Stimulated activated effector memory CD8-positive, alpha-beta T cell treated with anti-CD3 and anti-CD28 coated beads, Interleukin-12 subunit alpha, Interleukin-12 subunit beta, amount 100 ng/mL, for 72 hours (primary cell): ENCODE measurements at regions not wholly inside any gene's neighbourhood (a gene's known extent, or its start where the extent isn't known, plus 50 kb on each side); places are given as distances from the start of the nearest gene placed in this dataset.

Source experiments
- ATAC-seq: fragments of 150-1000 bp; cut with Tn5 transposase; 2 replicates; pipeline ENCODE4 v1.10.0; 2021
- DNase-seq, 2 donors: peaks; one replicate each; pipeline ENCODE4 v3.0.0; 2021 to 2022; ENCODE audit warnings: low spot score in 2 of 2
- H3K27ac Mint-ChIP-seq: one replicate; pipeline ENCODE4 v1.8.0; 2022; ENCODE audit warnings: mild to moderate bottlenecking, mixed read lengths
- H3K36me3 Mint-ChIP-seq: one replicate; pipeline ENCODE4 v1.8.0; 2022; ENCODE audit warnings: mild to moderate bottlenecking, mixed read lengths
- H3K4me1 Mint-ChIP-seq: one replicate; pipeline ENCODE4 v1.8.0; 2022; ENCODE audit warnings: mixed read lengths
- H3K4me3 Mint-ChIP-seq: one replicate; pipeline ENCODE4 v1.8.0; 2022; ENCODE audit warnings: mild to moderate bottlenecking, mixed read lengths
- H3K9me3 Mint-ChIP-seq: one replicate; pipeline ENCODE4 v1.8.0; 2022; ENCODE audit warnings: mixed read lengths

DNA sequence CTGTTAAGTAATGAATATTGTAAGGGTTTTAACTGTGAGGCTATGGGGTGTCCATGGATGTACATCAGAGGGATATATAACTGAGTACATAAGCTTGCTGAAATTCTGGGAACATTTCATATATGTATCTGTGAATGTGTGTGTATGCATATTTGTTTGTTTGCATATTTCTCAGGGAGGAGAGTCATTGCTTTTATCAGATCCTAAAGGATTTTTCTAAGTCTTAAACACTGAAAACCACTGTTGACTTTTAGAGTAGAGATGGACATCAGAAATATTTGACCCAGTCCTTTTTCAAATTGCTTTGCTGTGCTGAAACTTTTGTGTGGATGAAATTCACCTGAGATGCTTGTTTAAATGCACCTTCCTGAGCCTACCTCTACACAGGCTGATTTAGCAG is 410.6 kb downstream of the METTL15 start:
- Mint-ChIP-seq H3K4me3 (no peak overlapping the region), H3K36me3 (no peaks in the 10 kb centered on the region), H3K27ac (no peak overlapping the region), H3K4me1 (no peaks in the 10 kb centered on the region), H3K9me3 (peaks cover 4% of the 10 kb centered on the region)
- no peak for ATAC-seq
- DNase-seq: no peak

DNA sequence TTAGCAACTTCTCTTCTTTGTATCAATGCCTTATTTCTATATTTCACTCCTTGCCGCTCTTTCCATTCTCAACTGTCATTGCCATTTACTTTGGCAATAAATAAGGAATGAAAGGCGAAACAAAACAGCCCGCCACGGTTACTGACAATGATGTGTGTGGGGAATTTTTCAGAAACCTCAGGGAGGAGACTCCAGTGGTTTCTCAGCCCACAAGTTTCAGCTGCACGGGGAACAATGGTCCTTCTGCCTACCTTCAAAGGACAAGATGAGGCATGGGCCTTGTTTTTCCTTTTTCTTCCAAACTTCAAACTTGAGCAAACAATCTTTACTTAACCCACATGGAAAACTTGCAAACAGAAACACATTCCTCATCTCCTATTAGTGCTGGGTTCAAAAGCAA is 409.4 kb downstream of the METTL15 start:
- ATAC-seq (no peak), DNase-seq (no peak)
- Mint-ChIP-seq H3K4me1 (no peaks in the 10 kb centered on the region), H3K36me3 (no peaks in the 10 kb centered on the region), H3K27ac (no peak overlapping the region), H3K4me3 (no peak overlapping the region), H3K9me3 (no peaks in the 10 kb centered on the region)

GRCh38 chr11:28514391-28514790 is 406.2 kb downstream of the METTL15 start:
- no peaks in the 10 kb centered on the region for H3K9me3 Mint-ChIP-seq
- no peak overlapping the region for H3K27ac Mint-ChIP-seq
- no peak for DNase-seq
- H3K4me1 Mint-ChIP-seq: no peaks in the 10 kb centered on the region
- H3K36me3 Mint-ChIP-seq: no peaks in the 10 kb centered on the region
- no peak for ATAC-seq
- H3K4me3 Mint-ChIP-seq: no peak overlapping the region

DNA sequence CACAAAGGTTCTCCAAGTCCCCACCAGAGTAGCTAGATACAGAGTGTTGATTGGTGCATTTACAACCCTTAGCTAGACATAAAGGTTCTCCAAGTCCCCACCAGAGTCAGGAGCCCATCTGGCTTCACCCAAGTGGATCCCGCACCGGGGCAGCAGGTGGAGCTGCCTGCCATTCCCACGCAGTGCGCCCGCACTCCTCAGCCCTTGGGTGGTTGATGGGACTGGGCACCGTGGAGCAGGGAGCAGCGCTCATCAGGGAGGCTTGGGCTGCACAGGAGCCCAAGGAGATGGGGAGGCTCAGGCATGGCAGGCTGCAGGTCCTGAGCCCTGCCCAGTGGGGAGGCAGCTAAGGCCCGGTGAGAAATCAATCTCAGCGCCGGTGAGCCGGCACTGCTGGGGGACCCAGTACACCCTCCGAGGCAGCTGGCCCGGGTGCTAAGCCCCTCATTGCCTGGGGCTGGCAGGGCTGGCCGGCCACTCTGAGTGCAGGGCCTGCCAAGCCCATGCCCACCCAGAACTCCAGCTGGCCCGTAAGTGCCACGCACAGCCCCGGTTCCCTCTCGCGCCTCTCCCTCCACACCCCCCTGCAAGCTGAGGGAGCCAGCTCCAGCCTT is 404.1 kb downstream of the METTL15 start:
- ATAC-seq (no peak), DNase-seq (no peak)
- peaks cover 7% of the 10 kb centered on the region for H3K9me3 Mint-ChIP-seq
- no peaks in the 10 kb centered on the region for H3K4me1 Mint-ChIP-seq
- no peaks in the 10 kb centered on the region for H3K36me3 Mint-ChIP-seq
- H3K4me3 Mint-ChIP-seq: no peak overlapping the region
- no peak overlapping the region for H3K27ac Mint-ChIP-seq

DNA sequence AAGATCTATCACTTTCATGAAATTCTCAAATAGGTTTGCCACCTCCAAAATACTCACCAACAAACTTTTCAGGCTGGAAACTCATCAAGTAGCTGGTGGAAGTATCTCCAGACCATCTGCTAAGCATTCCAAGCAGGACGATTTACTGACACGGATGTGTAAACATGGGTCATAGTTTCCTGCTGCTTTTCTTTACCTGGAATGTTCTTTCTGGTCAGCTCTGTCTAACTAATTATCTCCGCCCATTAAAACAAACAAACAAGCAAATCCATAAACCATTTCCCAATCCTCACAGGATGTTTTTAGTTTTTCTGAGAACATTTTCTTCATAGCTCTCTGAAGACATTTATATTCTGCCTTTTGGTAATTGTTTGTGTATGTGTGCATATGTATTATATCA is 397.0 kb downstream of the METTL15 start:
- no peak overlapping the region for H3K4me3 Mint-ChIP-seq
- no peaks in the 10 kb centered on the region for H3K4me1 Mint-ChIP-seq
- no peak overlapping the region for H3K27ac Mint-ChIP-seq
- peaks cover 14% of the 10 kb centered on the region for H3K9me3 Mint-ChIP-seq
- H3K36me3 Mint-ChIP-seq: no peaks in the 10 kb centered on the region
- DNase-seq (no peak), ATAC-seq (no peak)

- ATAC-seq: no peak
- DNase-seq: no peak
- H3K4me1 Mint-ChIP-seq: no peaks in the 10 kb centered on the region
- peaks cover 14% of the 10 kb centered on the region for H3K9me3 Mint-ChIP-seq
- H3K27ac Mint-ChIP-seq: no peak overlapping the region
- H3K36me3 Mint-ChIP-seq: no peaks in the 10 kb centered on the region
- no peak overlapping the region for H3K4me3 Mint-ChIP-seq
Measured at GRCh38 chr11:28504555-28505110, 396.4 kb downstream of the METTL15 start.

- ATAC-seq (no peak), DNase-seq (no peak)
- no peak overlapping the region for H3K4me3 Mint-ChIP-seq
- no peaks in the 10 kb centered on the region for H3K9me3 Mint-ChIP-seq
- no peaks in the 10 kb centered on the region for H3K4me1 Mint-ChIP-seq
- H3K27ac Mint-ChIP-seq: no peak overlapping the region
- no peaks in the 10 kb centered on the region for H3K36me3 Mint-ChIP-seq
Measured at GRCh38 chr11:28495333-28495732, 387.1 kb downstream of the METTL15 start.

DNA sequence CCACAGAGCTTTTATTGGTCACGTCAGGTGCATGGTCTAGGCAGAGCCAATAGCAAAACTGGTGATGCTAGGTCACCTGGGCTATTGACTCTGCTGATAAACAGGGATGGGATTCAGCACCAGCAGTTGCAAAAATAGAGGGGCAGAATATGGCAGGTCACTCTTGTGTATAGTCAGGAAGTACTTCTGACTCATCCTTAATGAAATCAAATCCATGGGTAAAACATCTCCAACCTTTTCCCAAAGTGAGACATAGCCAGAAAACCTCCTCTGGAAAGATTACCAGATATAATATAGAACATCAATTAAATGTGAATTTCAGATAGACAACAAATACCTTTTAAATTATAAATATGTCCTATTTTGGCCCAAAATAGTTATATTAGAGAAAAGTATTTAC is 383.2 kb downstream of the METTL15 start:
- no peak overlapping the region for H3K4me3 Mint-ChIP-seq
- H3K27ac Mint-ChIP-seq: no peak overlapping the region
- H3K4me1 Mint-ChIP-seq: no peaks in the 10 kb centered on the region
- no peaks in the 10 kb centered on the region for H3K36me3 Mint-ChIP-seq
- ATAC-seq (no peak), DNase-seq (no peak)
- no peaks in the 10 kb centered on the region for H3K9me3 Mint-ChIP-seq

DNA sequence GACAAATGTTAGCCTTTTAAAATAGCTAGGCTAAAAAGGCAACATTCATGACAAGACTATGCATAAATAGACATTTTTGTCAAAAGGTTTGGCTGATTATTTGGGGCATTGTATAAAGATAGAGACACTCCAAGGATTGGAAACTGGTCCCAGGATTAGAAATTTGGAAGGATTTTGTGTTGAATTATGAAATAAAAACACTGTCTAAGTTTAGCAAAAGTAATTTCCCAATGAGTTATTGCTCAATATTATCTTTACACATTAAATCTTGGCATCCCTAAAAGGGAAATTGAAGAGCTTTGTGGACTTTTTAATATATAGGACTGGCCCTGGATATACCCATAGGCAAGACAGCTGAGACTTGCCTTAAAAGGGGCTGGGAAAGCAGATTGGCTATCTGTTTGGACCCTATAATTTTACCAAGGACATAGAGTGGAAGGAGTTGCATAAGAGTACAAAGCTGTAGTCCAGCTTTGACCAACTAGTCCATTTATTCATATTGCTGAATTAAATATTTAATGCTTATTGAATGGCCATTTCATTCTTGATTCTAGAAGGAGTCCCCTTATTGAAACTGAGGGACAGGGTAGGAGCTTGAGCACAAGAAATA is 382.7 kb downstream of the METTL15 start:
- Mint-ChIP-seq H3K4me3 (no peak overlapping the region), H3K27ac (no peak overlapping the region), H3K36me3 (no peaks in the 10 kb centered on the region), H3K4me1 (no peaks in the 10 kb centered on the region), H3K9me3 (no peaks in the 10 kb centered on the region)
- DNase-seq: no peak
- no peak for ATAC-seq

DNA sequence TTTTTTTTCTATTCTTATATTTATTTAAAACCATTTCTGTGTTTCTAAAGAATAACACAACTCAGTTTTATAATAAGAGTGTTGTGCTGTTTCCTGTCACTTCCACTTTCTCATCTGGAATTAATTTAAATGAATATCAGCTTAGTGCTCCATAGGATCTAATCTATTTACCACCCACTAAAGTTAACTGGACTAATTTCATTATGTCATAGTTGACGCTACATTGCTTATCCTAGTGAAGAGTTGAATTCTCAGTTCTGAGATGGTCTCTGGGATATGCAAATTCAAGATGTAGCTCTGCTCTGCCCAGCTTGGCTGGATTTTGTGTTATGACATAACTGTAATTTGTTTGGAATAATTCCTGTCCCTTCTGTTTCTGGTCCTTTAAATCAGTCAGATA is 380.1 kb downstream of the METTL15 start:
- Mint-ChIP-seq H3K4me1 (no peaks in the 10 kb centered on the region), H3K4me3 (no peak overlapping the region), H3K36me3 (no peaks in the 10 kb centered on the region), H3K9me3 (peaks cover 3% of the 10 kb centered on the region), H3K27ac (no peak overlapping the region)
- ATAC-seq: no peak
- DNase-seq: no peak

DNA sequence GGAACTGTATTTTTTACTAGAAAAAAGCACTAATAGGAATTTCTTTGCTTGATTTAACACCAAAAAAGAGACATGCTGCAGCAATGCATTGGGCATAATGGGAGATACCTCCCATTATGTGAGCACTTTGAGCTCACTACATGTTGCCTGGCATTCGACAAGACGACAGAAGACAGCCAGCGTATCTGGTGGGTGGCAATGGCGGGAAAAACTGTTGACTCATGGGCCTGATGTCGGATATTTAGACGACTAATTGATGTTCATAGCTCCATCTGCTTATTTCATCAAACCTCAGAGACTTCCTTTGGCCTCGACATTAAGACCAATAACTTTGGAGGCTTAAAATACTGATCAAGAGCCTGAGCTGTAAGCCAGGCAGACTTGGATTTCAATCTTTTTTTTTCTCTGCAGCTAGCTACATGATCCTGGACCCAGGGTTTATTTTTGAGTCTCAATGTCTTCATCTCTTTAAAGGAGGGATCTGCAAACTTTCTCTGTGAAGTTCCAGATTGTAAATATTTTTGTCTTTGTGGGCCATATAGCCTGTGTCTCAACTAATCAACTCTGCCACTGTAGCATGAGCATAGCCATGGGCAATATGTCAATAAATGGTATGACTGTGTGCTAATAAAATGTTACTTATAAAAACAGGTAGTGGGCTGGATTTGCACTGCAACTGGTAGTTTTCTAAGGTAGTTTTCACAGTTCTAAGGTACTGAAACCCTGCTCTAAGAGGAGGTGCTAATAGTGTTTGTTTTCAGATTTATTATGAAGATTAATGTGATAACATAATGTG is 375.1 kb downstream of the METTL15 start:
- no peaks in the 10 kb centered on the region for H3K4me1 Mint-ChIP-seq
- no peak overlapping the region for H3K27ac Mint-ChIP-seq
- ATAC-seq (no peak), DNase-seq (no peak)
- H3K9me3 Mint-ChIP-seq: peaks cover 3% of the 10 kb centered on the region
- H3K4me3 Mint-ChIP-seq: no peak overlapping the region
- no peaks in the 10 kb centered on the region for H3K36me3 Mint-ChIP-seq

DNA sequence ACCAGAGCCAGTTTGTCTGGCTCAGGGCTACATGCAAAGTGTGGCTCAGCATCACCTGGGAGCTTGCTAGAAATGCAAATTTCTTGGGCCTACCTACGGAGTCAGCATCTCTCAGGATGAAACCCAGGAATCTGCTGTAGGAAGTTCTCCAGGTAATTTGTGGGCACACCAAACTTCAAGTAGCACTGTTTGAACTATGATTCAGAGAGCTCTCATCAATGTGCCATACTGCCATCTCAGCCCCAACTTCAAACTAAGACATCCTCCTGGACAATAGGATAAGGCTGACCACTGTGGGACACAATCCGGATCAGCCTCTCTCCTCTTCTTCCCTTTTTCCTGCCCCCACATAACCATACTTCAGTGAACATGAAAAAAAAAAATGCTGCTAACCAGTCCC is 374.5 kb downstream of the METTL15 start:
- Mint-ChIP-seq H3K4me1 (no peaks in the 10 kb centered on the region), H3K4me3 (no peak overlapping the region), H3K27ac (no peak overlapping the region), H3K9me3 (peaks cover 3% of the 10 kb centered on the region), H3K36me3 (no peaks in the 10 kb centered on the region)
- DNase-seq: no peak
- ATAC-seq: no peak

DNA sequence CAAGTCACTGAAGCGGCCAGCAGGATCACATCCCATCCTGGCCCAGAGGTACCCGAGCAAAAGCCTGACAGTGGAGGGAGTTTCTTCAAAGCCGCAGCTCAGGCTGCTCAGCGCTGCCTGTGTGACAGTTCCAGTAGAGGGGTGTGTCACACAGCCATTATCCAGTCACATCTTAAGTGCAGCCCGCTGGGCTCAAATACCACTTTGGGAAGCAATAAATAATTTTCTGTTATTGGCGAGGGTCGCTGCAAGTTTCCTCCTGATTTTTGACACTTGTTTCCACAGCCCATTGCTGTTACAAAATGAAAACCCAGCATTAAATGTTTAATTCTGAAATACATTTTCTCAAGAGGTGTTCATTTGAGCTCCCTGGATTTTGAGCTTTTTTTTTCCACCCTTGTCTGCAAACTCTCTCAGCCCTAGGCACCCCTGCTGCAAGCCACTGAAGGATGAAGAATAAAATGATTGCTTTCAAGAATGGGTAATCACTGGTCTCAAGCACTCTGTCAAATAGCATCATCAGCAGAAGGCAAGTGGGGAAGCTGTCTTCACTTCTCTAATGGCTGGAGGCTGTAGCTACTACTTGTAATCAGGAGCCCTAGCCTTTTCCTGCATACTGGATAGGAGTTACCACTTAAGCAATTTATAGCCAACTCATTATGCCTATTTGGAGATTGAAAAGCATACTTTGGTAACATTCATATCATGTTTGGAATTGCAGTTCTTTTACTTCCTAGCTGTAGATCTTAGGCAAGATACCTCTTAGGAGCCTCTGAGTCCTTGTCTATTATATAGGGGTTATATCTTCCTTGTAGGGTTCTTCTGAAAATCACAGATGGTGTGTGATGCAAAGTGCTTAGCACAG is 373.7 kb downstream of the METTL15 start:
- H3K36me3 Mint-ChIP-seq: no peaks in the 10 kb centered on the region
- no peak for DNase-seq
- peaks cover 3% of the 10 kb centered on the region for H3K9me3 Mint-ChIP-seq
- H3K4me3 Mint-ChIP-seq: no peak overlapping the region
- H3K4me1 Mint-ChIP-seq: no peaks in the 10 kb centered on the region
- no peak overlapping the region for H3K27ac Mint-ChIP-seq
- no peak for ATAC-seq

GRCh38 chr11:28480406-28480805 is 372.2 kb downstream of the METTL15 start:
- no peak for DNase-seq
- Mint-ChIP-seq H3K4me3 (no peak overlapping the region), H3K36me3 (no peaks in the 10 kb centered on the region), H3K9me3 (peaks cover 3% of the 10 kb centered on the region), H3K27ac (no peak overlapping the region), H3K4me1 (no peaks in the 10 kb centered on the region)
- no peak for ATAC-seq

- H3K27ac Mint-ChIP-seq: no peak overlapping the region
- DNase-seq (no peak), ATAC-seq (no peak)
- H3K4me1 Mint-ChIP-seq: no peaks in the 10 kb centered on the region
- peaks cover 5% of the 10 kb centered on the region for H3K9me3 Mint-ChIP-seq
- no peaks in the 10 kb centered on the region for H3K36me3 Mint-ChIP-seq
- H3K4me3 Mint-ChIP-seq: no peak overlapping the region
Measured at GRCh38 chr11:28476864-28477263, 368.7 kb downstream of the METTL15 start.
